ENCODE measurements at regions not wholly inside any gene's neighbourhood (a gene's known extent, or its start where the extent isn't known, plus 50 kb on each side); places are given as distances from the start of the nearest gene placed in this dataset.

DNA sequence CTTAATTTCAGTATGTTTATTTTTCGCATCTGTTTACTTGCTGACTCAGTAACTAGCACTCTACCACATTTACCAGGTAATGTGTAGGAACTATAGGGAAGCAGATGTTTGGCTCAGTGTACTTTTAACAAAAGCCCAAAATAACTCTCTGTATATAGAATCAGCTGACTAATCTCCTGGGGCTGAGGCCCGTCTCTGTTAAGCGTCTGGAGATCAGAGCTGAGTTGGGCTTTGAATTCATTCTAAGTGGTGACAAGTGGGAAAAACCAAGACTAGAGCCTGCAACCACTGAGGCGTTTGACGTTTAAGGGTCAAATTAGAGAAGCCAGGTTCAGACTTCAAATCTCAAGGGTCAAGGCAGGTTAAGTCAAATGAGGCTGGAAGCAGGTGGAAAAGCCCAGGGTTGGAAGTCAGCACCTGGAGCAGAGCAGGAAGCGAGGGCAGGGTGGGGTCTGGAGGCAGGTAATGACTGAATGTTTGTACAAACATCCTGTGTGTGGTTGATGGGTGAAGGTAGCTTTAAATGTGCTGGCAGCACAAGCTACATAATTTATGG lies 56.8 kb upstream of the LYST start:
- TF ChIP-seq, protein P1, sequence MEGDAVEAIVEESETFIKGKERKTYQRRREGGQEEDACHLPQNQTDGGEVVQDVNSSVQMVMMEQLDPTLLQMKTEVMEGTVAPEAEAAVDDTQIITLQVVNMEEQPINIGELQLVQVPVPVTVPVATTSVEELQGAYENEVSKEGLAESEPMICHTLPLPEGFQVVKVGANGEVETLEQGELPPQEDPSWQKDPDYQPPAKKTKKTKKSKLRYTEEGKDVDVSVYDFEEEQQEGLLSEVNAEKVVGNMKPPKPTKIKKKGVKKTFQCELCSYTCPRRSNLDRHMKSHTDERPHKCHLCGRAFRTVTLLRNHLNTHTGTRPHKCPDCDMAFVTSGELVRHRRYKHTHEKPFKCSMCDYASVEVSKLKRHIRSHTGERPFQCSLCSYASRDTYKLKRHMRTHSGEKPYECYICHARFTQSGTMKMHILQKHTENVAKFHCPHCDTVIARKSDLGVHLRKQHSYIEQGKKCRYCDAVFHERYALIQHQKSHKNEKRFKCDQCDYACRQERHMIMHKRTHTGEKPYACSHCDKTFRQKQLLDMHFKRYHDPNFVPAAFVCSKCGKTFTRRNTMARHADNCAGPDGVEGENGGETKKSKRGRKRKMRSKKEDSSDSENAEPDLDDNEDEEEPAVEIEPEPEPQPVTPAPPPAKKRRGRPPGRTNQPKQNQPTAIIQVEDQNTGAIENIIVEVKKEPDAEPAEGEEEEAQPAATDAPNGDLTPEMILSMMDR (IDR thresholded peaks at IDR 0.05), result no peak
- TF ChIP-seq POLR2A (IDR thresholded peaks at IDR 0.05), result no peak
